Tibial nerve (tissue), 4 donors: ENCODE measurements at regions not wholly inside any gene's neighbourhood (a gene's known extent, or its start where the extent isn't known, plus 50 kb on each side); places are given as distances from the start of the nearest gene placed in this dataset.

Experiments
- CTCF ChIP-seq, 5 experiments: fragments of 200-600 bp in 3 of 5; fragments of 450-650 bp in 2 of 5; sonication (generic) in 3 of 5; IDR thresholded peaks; one replicate each; pipeline ENCODE4 v1.5.1; 2016 to 2019; ENCODE audit warnings: antibody characterized with exemption in 5 of 5, mild to moderate bottlenecking in 3 of 5, moderate library complexity in 2 of 5
- EP300 ChIP-seq, 2 donors: sonication (generic); formaldehyde crosslinking; IDR thresholded peaks; one replicate each; pipeline ENCODE4 v1.6.1; 2017; ENCODE audit warnings: antibody characterized with exemption in 2 of 2, mild to moderate bottlenecking in 1 of 2

DNA sequence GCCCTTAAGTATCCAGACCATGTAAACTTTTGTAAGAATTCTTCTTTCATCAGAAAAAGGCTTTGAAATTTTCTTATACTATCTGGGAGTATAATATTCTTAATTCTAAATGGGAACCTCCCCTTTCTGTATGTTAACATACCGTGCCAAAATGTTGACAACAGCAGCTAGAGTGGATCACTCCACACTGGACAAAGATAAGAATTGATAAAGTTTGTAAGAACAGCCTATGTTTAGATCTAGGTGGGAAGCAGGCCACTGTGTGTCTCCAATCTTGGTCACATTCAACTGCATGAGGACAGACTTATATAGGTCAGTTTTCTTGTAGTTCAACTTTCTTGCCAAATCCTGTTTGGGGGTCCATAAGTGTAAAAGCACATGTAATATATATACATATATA is 235.7 kb downstream of the RPIA start:
- TF ChIP-seq EP300 (IDR thresholded peaks at IDR 0.05) (no peak), CTCF (IDR thresholded peaks at IDR 0.05) (no peak)
